ENCODE measurements at regions not wholly inside any gene's neighbourhood (a gene's known extent, or its start where the extent isn't known, plus 50 kb on each side); places are given as distances from the start of the nearest gene placed in this dataset.

DNA sequence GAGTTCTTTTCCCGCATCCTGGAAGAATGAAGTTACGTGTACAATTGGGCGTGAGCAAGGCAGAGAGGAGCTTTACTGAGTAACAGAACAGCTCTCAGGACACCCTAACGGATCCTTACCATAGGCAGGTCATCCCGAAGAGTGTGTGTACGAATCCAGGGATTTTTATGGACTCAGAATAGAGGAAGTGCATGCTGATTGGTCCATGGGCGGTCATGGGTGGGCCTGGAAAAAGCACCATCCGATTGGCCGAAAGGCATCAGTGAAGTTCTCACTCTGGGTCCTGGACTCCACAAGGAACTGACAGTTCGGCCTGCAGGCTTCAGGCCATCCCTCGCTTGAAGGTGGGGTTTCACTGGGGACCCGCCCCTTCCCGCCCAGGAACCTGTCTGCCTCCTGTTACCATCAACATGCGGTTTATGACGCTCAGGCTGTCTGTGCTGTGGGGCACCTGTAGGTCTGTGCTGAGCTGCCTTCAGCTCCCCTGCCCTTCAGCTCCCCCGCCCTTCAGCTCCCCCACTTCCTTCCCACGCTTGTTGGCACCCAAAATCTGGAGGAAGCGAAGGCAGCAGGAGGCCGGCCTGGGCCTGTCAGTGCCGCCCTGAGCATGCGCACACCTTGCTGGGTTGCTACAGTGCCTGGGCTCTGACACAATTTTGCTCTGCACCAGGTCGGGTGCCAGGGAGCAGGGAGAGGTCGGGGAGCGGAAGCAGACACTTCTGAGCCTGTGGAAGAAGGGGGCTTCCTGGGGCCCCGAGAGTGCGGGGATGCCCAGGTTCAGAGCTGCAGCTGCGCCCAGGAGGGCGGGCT is 57.9 kb upstream of the MANEA start:
- TF ChIP-seq, protein P1, sequence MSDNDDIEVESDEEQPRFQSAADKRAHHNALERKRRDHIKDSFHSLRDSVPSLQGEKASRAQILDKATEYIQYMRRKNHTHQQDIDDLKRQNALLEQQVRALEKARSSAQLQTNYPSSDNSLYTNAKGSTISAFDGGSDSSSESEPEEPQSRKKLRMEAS (IDR thresholded peaks at IDR 0.05; ENCODE audit: low read depth, low read length): no peak
- TF ChIP-seq MYC (IDR thresholded peaks at IDR 0.05; ENCODE audit: low read depth, low read length) (no peak), POLR2A (IDR thresholded peaks at IDR 0.05; ENCODE audit: extremely low read depth, insufficient read length) (no peak)
- TF ChIP-seq, protein P2, sequence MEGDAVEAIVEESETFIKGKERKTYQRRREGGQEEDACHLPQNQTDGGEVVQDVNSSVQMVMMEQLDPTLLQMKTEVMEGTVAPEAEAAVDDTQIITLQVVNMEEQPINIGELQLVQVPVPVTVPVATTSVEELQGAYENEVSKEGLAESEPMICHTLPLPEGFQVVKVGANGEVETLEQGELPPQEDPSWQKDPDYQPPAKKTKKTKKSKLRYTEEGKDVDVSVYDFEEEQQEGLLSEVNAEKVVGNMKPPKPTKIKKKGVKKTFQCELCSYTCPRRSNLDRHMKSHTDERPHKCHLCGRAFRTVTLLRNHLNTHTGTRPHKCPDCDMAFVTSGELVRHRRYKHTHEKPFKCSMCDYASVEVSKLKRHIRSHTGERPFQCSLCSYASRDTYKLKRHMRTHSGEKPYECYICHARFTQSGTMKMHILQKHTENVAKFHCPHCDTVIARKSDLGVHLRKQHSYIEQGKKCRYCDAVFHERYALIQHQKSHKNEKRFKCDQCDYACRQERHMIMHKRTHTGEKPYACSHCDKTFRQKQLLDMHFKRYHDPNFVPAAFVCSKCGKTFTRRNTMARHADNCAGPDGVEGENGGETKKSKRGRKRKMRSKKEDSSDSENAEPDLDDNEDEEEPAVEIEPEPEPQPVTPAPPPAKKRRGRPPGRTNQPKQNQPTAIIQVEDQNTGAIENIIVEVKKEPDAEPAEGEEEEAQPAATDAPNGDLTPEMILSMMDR (IDR thresholded peaks at IDR 0.05; ENCODE audit: low read depth, low read length): no peak
- H3K4me3 ChIP-seq (ENCODE audit: low read depth, low read length): no peak overlapping the region
- no peak for DNase-seq (ENCODE audit: low read depth)

DNA sequence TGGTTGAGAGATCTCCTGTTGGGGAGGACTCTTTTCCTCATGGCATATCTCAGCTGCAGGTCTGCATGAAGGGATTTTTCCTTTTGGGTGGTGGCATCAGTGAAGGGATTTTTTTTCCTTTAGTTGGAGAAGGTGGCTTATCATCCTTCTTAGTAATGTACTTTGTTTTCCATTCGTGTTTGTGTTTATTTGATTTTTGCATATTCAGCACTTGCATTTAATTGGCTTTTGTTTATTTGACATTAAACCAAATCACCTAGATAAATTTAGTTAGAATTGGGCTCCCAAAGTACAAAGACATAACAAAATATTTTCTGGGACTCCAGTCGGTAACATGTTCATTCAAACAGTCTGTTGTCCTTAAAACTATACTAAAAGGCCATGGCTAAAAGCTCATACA is 56.2 kb upstream of the MANEA start:
- TF ChIP-seq, protein P1 (IDR thresholded peaks at IDR 0.05; ENCODE audit: low read depth, low read length): no peak
- TF ChIP-seq, protein P2 (IDR thresholded peaks at IDR 0.05; ENCODE audit: low read depth, low read length): no peak
- no peak for TF ChIP-seq MYC (IDR thresholded peaks at IDR 0.05; ENCODE audit: low read depth, low read length)
- no peak for TF ChIP-seq POLR2A (IDR thresholded peaks at IDR 0.05; ENCODE audit: extremely low read depth, insufficient read length)
- no peak overlapping the region for H3K4me3 ChIP-seq (ENCODE audit: low read depth, low read length)
- no peak for DNase-seq (ENCODE audit: low read depth)

Measured in NB4 (cell line).